Hepatocyte (in vitro differentiated cells): ENCODE measurements at regions not wholly inside any gene's neighbourhood (a gene's known extent, or its start where the extent isn't known, plus 50 kb on each side); places are given as distances from the start of the nearest gene placed in this dataset.

Experiments used
- DNase-seq: peaks from one replicate; pipeline ENCODE4 v3.0.0-alpha.2; 2016; ENCODE audit warnings: low spot score
- H2AFZ ChIP-seq: fragments of 200-600 bp; sonication (generic); 2 replicates; pipeline ENCODE4 v1.6.0; 2016; ENCODE audit warnings: antibody characterized with exemption, mild to moderate bottlenecking
- H3K27ac ChIP-seq: fragments of 200-600 bp; sonication (generic); 2 replicates; pipeline ENCODE4 v1.5.1; 2016; ENCODE audit warnings: mild to moderate bottlenecking
- H3K27me3 ChIP-seq: fragments of 200-600 bp; sonication (generic); 2 replicates; pipeline ENCODE4 v1.6.1; 2016
- H3K36me3 ChIP-seq: fragments of 200-600 bp; sonication (generic); replicated peaks from 2 replicates; pipeline ENCODE4 v1.5.1; 2016; ENCODE audit warnings: low read depth; ENCODE audit not compliant: insufficient read depth
- H3K4me1 ChIP-seq: fragments of 200-600 bp; sonication (generic); 2 replicates; pipeline ENCODE4 v1.5.1; 2016; ENCODE audit warnings: mild to moderate bottlenecking, moderate library complexity; ENCODE audit not compliant: insufficient read depth
- H3K4me2 ChIP-seq: fragments of 200-600 bp; sonication (generic); 2 replicates; pipeline ENCODE4 v1.6.0; 2016
- H3K4me3 ChIP-seq: fragments of 200-600 bp; sonication (generic); 2 replicates; pipeline ENCODE4 v1.5.1; 2016; ENCODE audit warnings: mild to moderate bottlenecking
- H3K79me2 ChIP-seq: fragments of 200-600 bp; sonication (generic); 2 replicates; pipeline ENCODE4 v1.6.0; 2017; ENCODE audit warnings: mild to moderate bottlenecking
- H3K9me2 ChIP-seq: fragments of 200-600 bp; sonication (generic); replicated peaks from 2 replicates; pipeline ENCODE4 v1.6.0; 2017; ENCODE audit warnings: mild to moderate bottlenecking; ENCODE audit not compliant: insufficient read depth
- H3K9me3 ChIP-seq: fragments of 200-600 bp; sonication (generic); 2 replicates; pipeline ENCODE4 v1.5.1; 2016; ENCODE audit warnings: low read depth, mild to moderate bottlenecking
- H4K20me1 ChIP-seq: fragments of 200-600 bp; sonication (generic); 2 replicates; pipeline ENCODE4 v1.6.0; 2016; ENCODE audit warnings: mild to moderate bottlenecking; ENCODE audit not compliant: insufficient read depth, poor library complexity, severe bottlenecking
- CTCF ChIP-seq: fragments of 200-600 bp; sonication (generic); IDR thresholded peaks from 2 replicates; pipeline ENCODE4 v1.5.1; 2016; ENCODE audit warnings: antibody characterized with exemption, mild to moderate bottlenecking; ENCODE audit not compliant: poor library complexity
- EZH2 ChIP-seq: fragments of 200-600 bp; sonication (generic); IDR thresholded peaks from 2 replicates; pipeline ENCODE4 v1.6.1; 2016; ENCODE audit warnings: antibody characterized with exemption, mild to moderate bottlenecking, borderline replicate concordance
- EZH2phosphoT487 ChIP-seq: fragments of 200-600 bp; sonication (generic); IDR thresholded peaks from one replicate; pipeline ENCODE4 v1.6.1; 2018; ENCODE audit warnings: antibody characterized with exemption, mild to moderate bottlenecking, low read depth, moderate library complexity; ENCODE audit not compliant: unreplicated experiment, severe bottlenecking
- WGBS: methylation state at CpG from one replicate; pipeline ENCODE4 v1.1.6; 2016; ENCODE audit warnings: low lambda C conversion rate; ENCODE audit errors: missing lambda C conversion rate; 5-methylcytosine and 5-hydroxymethylcytosine counted together

- no peaks in the 10 kb centered on the region for H4K20me1 ChIP-seq
- H3K27ac ChIP-seq = no peak overlapping the region
- 61% methylated on average over 3 of the region's 3 CpGs for WGBS
- peak; percentile 15 for DNase-seq
- no peak for TF ChIP-seq EZH2
- TF ChIP-seq CTCF = no peak
- no peak for TF ChIP-seq EZH2phosphoT487
- no peak overlapping the region for H3K4me2 ChIP-seq
- no peak overlapping the region for H3K4me3 ChIP-seq
- H3K36me3 ChIP-seq = no peaks in the 10 kb centered on the region
- H3K4me1 ChIP-seq = no peaks in the 10 kb centered on the region
- H3K27me3 ChIP-seq = no peaks in the 10 kb centered on the region
- H2AFZ ChIP-seq = no peak overlapping the region
- no peaks in the 10 kb centered on the region for H3K9me2 ChIP-seq
- H3K9me3 ChIP-seq = no peaks in the 10 kb centered on the region
- H3K79me2 ChIP-seq = no peaks in the 10 kb centered on the region
Measured at GRCh38 chr2:173667014-173667413, 298.2 kb downstream of the SP3 start.

- H3K9me2 ChIP-seq = no peaks in the 10 kb centered on the region
- no peak overlapping the region for H3K27ac ChIP-seq
- no peaks in the 10 kb centered on the region for H4K20me1 ChIP-seq
- no peaks in the 10 kb centered on the region for H3K27me3 ChIP-seq
- no peaks in the 10 kb centered on the region for H3K9me3 ChIP-seq
- no peaks in the 10 kb centered on the region for H3K36me3 ChIP-seq
- no peak overlapping the region for H2AFZ ChIP-seq
- no peak overlapping the region for H3K4me3 ChIP-seq
- no peaks in the 10 kb centered on the region for H3K4me1 ChIP-seq
- 94% methylated on average over 2 of the region's 2 CpGs for WGBS
- DNase-seq = no peak
- H3K79me2 ChIP-seq = no peaks in the 10 kb centered on the region
- no peak overlapping the region for H3K4me2 ChIP-seq
- TF ChIP-seq CTCF (no peak), EZH2 (no peak), EZH2phosphoT487 (no peak)
Measured at GRCh38 chr2:173667415-173667814, 297.8 kb downstream of the SP3 start.

GRCh38 chr2:173669271-173669853 is 295.8 kb downstream of the SP3 start:
- TF ChIP-seq EZH2 (no peak), EZH2phosphoT487 (no peak), CTCF (no peak)
- H3K4me2 ChIP-seq = no peak overlapping the region

GRCh38 chr2:173669888-173670287 is 295.3 kb downstream of the SP3 start:
- no peaks in the 10 kb centered on the region for H3K27me3 ChIP-seq
- TF ChIP-seq CTCF (no peak), EZH2phosphoT487 (no peak), EZH2 (no peak)

More at GRCh38 chr2:173669271-173669853, 295.8 kb downstream of the SP3 start:
- 75% methylated on average over 1 of the region's 1 CpG for WGBS
- DNase-seq = no peak
- H3K27ac ChIP-seq = no peak overlapping the region
- H3K4me3 ChIP-seq = no peak overlapping the region
- no peaks in the 10 kb centered on the region for H3K36me3 ChIP-seq
- no peak overlapping the region for H2AFZ ChIP-seq
- no peaks in the 10 kb centered on the region for H3K27me3 ChIP-seq
- no peaks in the 10 kb centered on the region for H3K79me2 ChIP-seq
- H3K9me2 ChIP-seq = no peaks in the 10 kb centered on the region
- no peaks in the 10 kb centered on the region for H3K9me3 ChIP-seq
- H4K20me1 ChIP-seq = no peaks in the 10 kb centered on the region
- no peaks in the 10 kb centered on the region for H3K4me1 ChIP-seq

More at GRCh38 chr2:173669888-173670287, 295.3 kb downstream of the SP3 start:
- Histone ChIP-seq H3K4me3 (no peak overlapping the region), H3K27ac (no peak overlapping the region), H3K4me1 (no peaks in the 10 kb centered on the region), H3K9me2 (no peaks in the 10 kb centered on the region), H3K4me2 (no peak overlapping the region), H3K9me3 (no peaks in the 10 kb centered on the region), H3K79me2 (no peaks in the 10 kb centered on the region), H2AFZ (no peak overlapping the region), H4K20me1 (no peaks in the 10 kb centered on the region), H3K36me3 (no peaks in the 10 kb centered on the region)
- DNase-seq = no peak
